ENCODE measurements at regions not wholly inside any gene's neighbourhood (a gene's known extent, or its start where the extent isn't known, plus 50 kb on each side); places are given as distances from the start of the nearest gene placed in this dataset.

- H3K27ac Mint-ChIP-seq, result no peak overlapping the region
- ChIA-PET CTCF (no interaction called here), POLR2A (no interaction called here)
- no peaks in the 10 kb centered on the region for H3K27me3 Mint-ChIP-seq
- Histone ChIP-seq H3K27me3 (ENCODE audit: insufficient read depth, low read length, poor library complexity, severe bottlenecking) (no peaks in the 10 kb centered on the region), H3K4me1 (ENCODE audit: insufficient read depth, low read length) (no peaks in the 10 kb centered on the region), H3K4me3 (ENCODE audit: low read length) (no peak overlapping the region), H3K36me3 (ENCODE audit: insufficient read depth, low read length) (no peaks in the 10 kb centered on the region), H3K27ac (ENCODE audit: low read depth, low read length) (no peak overlapping the region), H3K9me3 (ENCODE audit: low read length) (no peaks in the 10 kb centered on the region)
- H3K9me3 Mint-ChIP-seq, result peaks cover 0 to 6% (median 3%) of the 10 kb centered on the region in 5 donors
- no peak overlapping the region for H3K4me3 Mint-ChIP-seq
- H3K36me3 Mint-ChIP-seq, result peaks cover 0 to 3% (median 0%) of the 10 kb centered on the region in 3 donors
- H3K4me1 Mint-ChIP-seq, result no peaks in the 10 kb centered on the region
- DNase-seq, result no peak
Measured at GRCh38 chr4:181254771-181255170, 988.4 kb upstream of the TENM3 start.

- CTCF ChIA-PET, result no interaction called here
- H3K4me3 ChIP-seq (ENCODE audit: low read length), result no peak overlapping the region
- Mint-ChIP-seq H3K36me3 (no peaks in the 10 kb centered on the region), H3K27me3 (no peaks in the 10 kb centered on the region), H3K9me3 (peaks cover 0 to 6% (median 0%) of the 10 kb centered on the region in 5 donors), H3K4me3 (no peak overlapping the region), H3K27ac (no peak overlapping the region), H3K4me1 (no peaks in the 10 kb centered on the region)
- no peak overlapping the region for H3K27ac ChIP-seq (ENCODE audit: low read depth, low read length)
- no peaks in the 10 kb centered on the region for H3K36me3 ChIP-seq (ENCODE audit: insufficient read depth, low read length)
- H3K4me1 ChIP-seq (ENCODE audit: insufficient read depth, low read length), result no peaks in the 10 kb centered on the region
- no peaks in the 10 kb centered on the region for H3K27me3 ChIP-seq (ENCODE audit: insufficient read depth, low read length, poor library complexity, severe bottlenecking)
- DNase-seq, result no peak
- no peaks in the 10 kb centered on the region for H3K9me3 ChIP-seq (ENCODE audit: low read length)
- POLR2A ChIA-PET, result no interaction called here
Measured at GRCh38 chr4:181258569-181258968, 984.6 kb upstream of the TENM3 start.

- ChIA-PET CTCF (no interaction called here), POLR2A (no interaction called here)
- H3K4me1 ChIP-seq (ENCODE audit: insufficient read depth, low read length), result no peaks in the 10 kb centered on the region
- H3K9me3 ChIP-seq (ENCODE audit: low read length), result no peaks in the 10 kb centered on the region
- Mint-ChIP-seq H3K4me3 (no peak overlapping the region), H3K27me3 (no peaks in the 10 kb centered on the region), H3K36me3 (no peaks in the 10 kb centered on the region), H3K27ac (no peak overlapping the region), H3K9me3 (peaks cover 0 to 6% (median 0%) of the 10 kb centered on the region in 5 donors), H3K4me1 (no peaks in the 10 kb centered on the region)
- no peak overlapping the region for H3K27ac ChIP-seq (ENCODE audit: low read depth, low read length)
- H3K36me3 ChIP-seq (ENCODE audit: insufficient read depth, low read length), result no peaks in the 10 kb centered on the region
- no peaks in the 10 kb centered on the region for H3K27me3 ChIP-seq (ENCODE audit: insufficient read depth, low read length, poor library complexity, severe bottlenecking)
- no peak overlapping the region for H3K4me3 ChIP-seq (ENCODE audit: low read length)
- no peak for DNase-seq
Measured at GRCh38 chr4:181259081-181259709, 984.0 kb upstream of the TENM3 start.

- Histone ChIP-seq H3K27me3 (ENCODE audit: insufficient read depth, low read length, poor library complexity, severe bottlenecking) (no peaks in the 10 kb centered on the region), H3K4me1 (ENCODE audit: insufficient read depth, low read length) (no peaks in the 10 kb centered on the region), H3K9me3 (ENCODE audit: low read length) (no peaks in the 10 kb centered on the region), H3K27ac (ENCODE audit: low read depth, low read length) (no peak overlapping the region), H3K36me3 (ENCODE audit: insufficient read depth, low read length) (no peaks in the 10 kb centered on the region), H3K4me3 (ENCODE audit: low read length) (no peak overlapping the region)
- no peaks in the 10 kb centered on the region for H3K27me3 Mint-ChIP-seq
- H3K9me3 Mint-ChIP-seq, result peaks cover 0 to 6% (median 3%) of the 10 kb centered on the region in 5 donors
- DNase-seq, result no peak
- no peaks in the 10 kb centered on the region for H3K36me3 Mint-ChIP-seq
- ChIA-PET POLR2A (no interaction called here), CTCF (no interaction called here)
- no peak overlapping the region for H3K4me3 Mint-ChIP-seq
- H3K27ac Mint-ChIP-seq, result no peak overlapping the region
- H3K4me1 Mint-ChIP-seq, result no peaks in the 10 kb centered on the region
Measured at GRCh38 chr4:181261279-181261678, 981.9 kb upstream of the TENM3 start.

GRCh38 chr4:181264893-181265292 lies 978.3 kb upstream of the TENM3 start:
- Mint-ChIP-seq H3K4me1 (no peaks in the 10 kb centered on the region), H3K9me3 (peaks cover 0 to 8% (median 3%) of the 10 kb centered on the region in 5 donors), H3K27ac (no peak overlapping the region), H3K36me3 (no peaks in the 10 kb centered on the region), H3K27me3 (no peaks in the 10 kb centered on the region), H3K4me3 (no peak overlapping the region)
- no peak overlapping the region for H3K4me3 ChIP-seq (ENCODE audit: low read length)
- ChIA-PET CTCF (no interaction called here), POLR2A (no interaction called here)
- no peaks in the 10 kb centered on the region for H3K36me3 ChIP-seq (ENCODE audit: insufficient read depth, low read length)
- H3K27me3 ChIP-seq (ENCODE audit: insufficient read depth, low read length, poor library complexity, severe bottlenecking), result no peaks in the 10 kb centered on the region
- no peaks in the 10 kb centered on the region for H3K4me1 ChIP-seq (ENCODE audit: insufficient read depth, low read length)
- DNase-seq, result no peak
- no peak overlapping the region for H3K27ac ChIP-seq (ENCODE audit: low read depth, low read length)
- H3K9me3 ChIP-seq (ENCODE audit: low read length), result no peaks in the 10 kb centered on the region

GRCh38 chr4:181265370-181265769 lies 977.8 kb upstream of the TENM3 start:
- Histone ChIP-seq H3K27me3 (ENCODE audit: insufficient read depth, low read length, poor library complexity, severe bottlenecking) (no peaks in the 10 kb centered on the region), H3K36me3 (ENCODE audit: insufficient read depth, low read length) (no peaks in the 10 kb centered on the region), H3K27ac (ENCODE audit: low read depth, low read length) (no peak overlapping the region), H3K4me1 (ENCODE audit: insufficient read depth, low read length) (no peaks in the 10 kb centered on the region), H3K4me3 (ENCODE audit: low read length) (no peak overlapping the region), H3K9me3 (ENCODE audit: low read length) (no peaks in the 10 kb centered on the region)
- DNase-seq, result no peak
- H3K27ac Mint-ChIP-seq, result no peak overlapping the region
- H3K4me3 Mint-ChIP-seq, result no peak overlapping the region
- peaks cover 0 to 8% (median 2%) of the 10 kb centered on the region in 5 donors for H3K9me3 Mint-ChIP-seq
- H3K36me3 Mint-ChIP-seq, result no peaks in the 10 kb centered on the region
- H3K27me3 Mint-ChIP-seq, result no peaks in the 10 kb centered on the region
- POLR2A ChIA-PET, result no interaction called here
- H3K4me1 Mint-ChIP-seq, result no peaks in the 10 kb centered on the region
- CTCF ChIA-PET, result no interaction called here

GRCh38 chr4:181271116-181271640 lies 972.0 kb upstream of the TENM3 start:
- Mint-ChIP-seq H3K4me1 (no peaks in the 10 kb centered on the region), H3K4me3 (no peak overlapping the region), H3K27me3 (no peaks in the 10 kb centered on the region), H3K9me3 (peaks cover 0 to 13% (median 0%) of the 10 kb centered on the region in 5 donors), H3K27ac (no peak overlapping the region), H3K36me3 (no peaks in the 10 kb centered on the region)
- DNase-seq, result no peak
- no peaks in the 10 kb centered on the region for H3K9me3 ChIP-seq (ENCODE audit: low read length)
- H3K27me3 ChIP-seq (ENCODE audit: insufficient read depth, low read length, poor library complexity, severe bottlenecking), result no peaks in the 10 kb centered on the region
- H3K36me3 ChIP-seq (ENCODE audit: insufficient read depth, low read length), result no peaks in the 10 kb centered on the region
- no peak overlapping the region for H3K4me3 ChIP-seq (ENCODE audit: low read length)
- POLR2A ChIA-PET, result no interaction called here
- no peaks in the 10 kb centered on the region for H3K4me1 ChIP-seq (ENCODE audit: insufficient read depth, low read length)
- CTCF ChIA-PET, result no interaction called here
- no peak overlapping the region for H3K27ac ChIP-seq (ENCODE audit: low read depth, low read length)

GRCh38 chr4:181272422-181272821 lies 970.8 kb upstream of the TENM3 start:
- Histone ChIP-seq H3K4me3 (ENCODE audit: low read length) (no peak overlapping the region), H3K36me3 (ENCODE audit: insufficient read depth, low read length) (no peaks in the 10 kb centered on the region), H3K27me3 (ENCODE audit: insufficient read depth, low read length, poor library complexity, severe bottlenecking) (no peaks in the 10 kb centered on the region), H3K4me1 (ENCODE audit: insufficient read depth, low read length) (no peaks in the 10 kb centered on the region), H3K9me3 (ENCODE audit: low read length) (no peaks in the 10 kb centered on the region), H3K27ac (ENCODE audit: low read depth, low read length) (no peak overlapping the region)
- no peak for DNase-seq
- no peak overlapping the region for H3K27ac Mint-ChIP-seq
- no peaks in the 10 kb centered on the region for H3K36me3 Mint-ChIP-seq
- peaks cover 0 to 13% (median 0%) of the 10 kb centered on the region in 5 donors for H3K9me3 Mint-ChIP-seq
- ChIA-PET CTCF (no interaction called here), POLR2A (no interaction called here)
- H3K27me3 Mint-ChIP-seq, result no peaks in the 10 kb centered on the region
- no peak overlapping the region for H3K4me3 Mint-ChIP-seq
- H3K4me1 Mint-ChIP-seq, result no peaks in the 10 kb centered on the region
